ENCODE measurements at regions not wholly inside any gene's neighbourhood (a gene's known extent, or its start where the extent isn't known, plus 50 kb on each side); places are given as distances from the start of the nearest gene placed in this dataset.

DNA sequence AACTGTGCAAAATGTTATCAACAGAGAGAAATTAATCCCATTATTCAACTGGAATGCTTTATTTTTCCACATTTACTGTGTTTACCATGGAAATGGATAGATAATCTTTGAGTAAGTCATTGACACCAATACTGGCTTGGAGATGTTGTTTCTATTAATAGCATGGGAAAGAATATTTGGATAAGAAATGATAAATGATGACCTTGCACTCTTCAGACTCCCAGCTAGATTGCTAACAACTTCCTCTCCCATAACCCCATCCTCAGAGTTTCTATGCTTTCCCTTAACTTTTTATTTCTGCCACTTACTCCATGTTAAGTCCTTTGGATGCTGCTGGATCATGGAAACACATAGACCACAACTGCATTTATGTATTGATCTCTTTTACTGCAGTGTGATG, 182.5 kb downstream of the FNDC1 start:
- TF ChIP-seq, protein P1, sequence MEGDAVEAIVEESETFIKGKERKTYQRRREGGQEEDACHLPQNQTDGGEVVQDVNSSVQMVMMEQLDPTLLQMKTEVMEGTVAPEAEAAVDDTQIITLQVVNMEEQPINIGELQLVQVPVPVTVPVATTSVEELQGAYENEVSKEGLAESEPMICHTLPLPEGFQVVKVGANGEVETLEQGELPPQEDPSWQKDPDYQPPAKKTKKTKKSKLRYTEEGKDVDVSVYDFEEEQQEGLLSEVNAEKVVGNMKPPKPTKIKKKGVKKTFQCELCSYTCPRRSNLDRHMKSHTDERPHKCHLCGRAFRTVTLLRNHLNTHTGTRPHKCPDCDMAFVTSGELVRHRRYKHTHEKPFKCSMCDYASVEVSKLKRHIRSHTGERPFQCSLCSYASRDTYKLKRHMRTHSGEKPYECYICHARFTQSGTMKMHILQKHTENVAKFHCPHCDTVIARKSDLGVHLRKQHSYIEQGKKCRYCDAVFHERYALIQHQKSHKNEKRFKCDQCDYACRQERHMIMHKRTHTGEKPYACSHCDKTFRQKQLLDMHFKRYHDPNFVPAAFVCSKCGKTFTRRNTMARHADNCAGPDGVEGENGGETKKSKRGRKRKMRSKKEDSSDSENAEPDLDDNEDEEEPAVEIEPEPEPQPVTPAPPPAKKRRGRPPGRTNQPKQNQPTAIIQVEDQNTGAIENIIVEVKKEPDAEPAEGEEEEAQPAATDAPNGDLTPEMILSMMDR (IDR thresholded peaks at IDR 0.05; ENCODE audit: low read length) = no peak
- TF ChIP-seq EZH2 (IDR thresholded peaks at IDR 0.05; ENCODE audit: borderline replicate concordance, low read length) = no peak
